ENCODE measurements at regions not wholly inside any gene's neighbourhood (a gene's known extent, or its start where the extent isn't known, plus 50 kb on each side); places are given as distances from the start of the nearest gene placed in this dataset.

- TF ChIP-seq CTCF (IDR thresholded peaks at IDR 0.05; ENCODE audit: insufficient read depth, low read depth, low read length), result no peak
- no peak for TF ChIP-seq EZH2 (IDR thresholded peaks at IDR 0.05; ENCODE audit: insufficient read depth, low read length)
Measured at GRCh38 chr2:175523001-175523400, 341.5 kb upstream of the ATP5MC3 start.
